NT2/D1 (cell line): ENCODE measurements at regions not wholly inside any gene's neighbourhood (a gene's known extent, or its start where the extent isn't known, plus 50 kb on each side); places are given as distances from the start of the nearest gene placed in this dataset.

Experiments
- SUZ12 ChIP-seq: IDR thresholded peaks from 2 replicates; pipeline ENCODE4 v1.6.1; 2011; ENCODE audit not compliant: insufficient read length, insufficient read depth; ENCODE audit errors: extremely low read depth
- YY1 ChIP-seq: IDR thresholded peaks from 2 replicates; pipeline ENCODE4 v1.6.1; 2011; ENCODE audit not compliant: insufficient read length, insufficient read depth
- ZNF274 ChIP-seq: IDR thresholded peaks from 2 replicates; pipeline ENCODE4 v1.6.1; 2011; ENCODE audit warnings: mild to moderate bottlenecking, low read depth, low read length

- no peak for TF ChIP-seq YY1
- no peak for TF ChIP-seq SUZ12
- no peak for TF ChIP-seq ZNF274
These were observed 77.8 kb upstream of the HES1 start for GRCh38 chr3:194058189-194058571.
